Right ventricle myocardium inferior (tissue), 1 donor: ENCODE measurements at regions not wholly inside any gene's neighbourhood (a gene's known extent, or its start where the extent isn't known, plus 50 kb on each side); places are given as distances from the start of the nearest gene placed in this dataset.
"Not testable (repeated sequence)": the region's sequence is repeated elsewhere in the genome, so short reads cannot be mapped to it uniquely, and the experiment has no call there.

Experiments used
- ATAC-seq: fragments of 200-7000 bp; cut with Tn5 transposase; one replicate; pipeline ENCODE4 v1.9.1; 2020; ENCODE audit warnings: mild to moderate bottlenecking, moderate library complexity
- DNase-seq: peaks from one replicate; pipeline ENCODE4 v3.0.0; 2021; ENCODE audit errors: missing footprints
- intact Hi-C: fragments of 100-400 bp; cut with DNase I; formaldehyde crosslinking; loops from one replicate; pipeline ENCODE4 v1.11.0; 2022
- donor health status: DM: no; HTN: yes; CAD: no; lungs with severe emphysema.

GRCh38 chr4:124431653-124432192 lies 280.8 kb downstream of the ANKRD50 start:
- intact Hi-C loops, result no loop called here
- DNase-seq (no peak), ATAC-seq (no peak)

GRCh38 chr4:124432500-124432899 lies 280.0 kb downstream of the ANKRD50 start:
- ATAC-seq, result no peak
- intact Hi-C loops, result no loop called here

GRCh38 chr4:124433044-124433443 lies 279.5 kb downstream of the ANKRD50 start:
- ATAC-seq (no peak), DNase-seq (no peak)
- intact Hi-C loops, result no loop called here

More at GRCh38 chr4:124432500-124432899, 280.0 kb downstream of the ANKRD50 start:
- DNase-seq, result no peak

- DNase-seq, result no peak
- intact Hi-C loops, result no loop called here
Observed at GRCh38 chr4:124433500-124433899, 279.0 kb downstream of the ANKRD50 start.

GRCh38 chr4:124435274-124435950 lies 277.1 kb downstream of the ANKRD50 start:
- no peak for DNase-seq
- ATAC-seq, result no peak
- intact Hi-C loops, result no loop called here

More at GRCh38 chr4:124433500-124433899, 279.0 kb downstream of the ANKRD50 start:
- ATAC-seq, result no peak

- no peak for DNase-seq
- intact Hi-C loops, result no loop called here
- no peak for ATAC-seq
Observed at GRCh38 chr4:124437853-124438495, 274.6 kb downstream of the ANKRD50 start.

GRCh38 chr4:124445071-124445470 lies 267.5 kb downstream of the ANKRD50 start:
- DNase-seq, result no peak
- ATAC-seq, result no peak
- intact Hi-C loops, result no loop called here

- DNase-seq (no peak), ATAC-seq (no peak)
- intact Hi-C loops, result no loop called here
Observed at GRCh38 chr4:124449881-124450280, 262.7 kb downstream of the ANKRD50 start.

- DNase-seq (no peak), ATAC-seq (no peak)
- intact Hi-C loops, result no loop called here
Observed at GRCh38 chr4:124450851-124451250, 261.7 kb downstream of the ANKRD50 start.

- ATAC-seq, result no peak
- intact Hi-C loops, result no loop called here
- no peak for DNase-seq
Observed at GRCh38 chr4:124454772-124455270, 257.7 kb downstream of the ANKRD50 start.

- ATAC-seq, result no peak
- intact Hi-C loops, result no loop called here
- DNase-seq, result no peak
Observed at GRCh38 chr4:124455671-124456070, 256.9 kb downstream of the ANKRD50 start.

GRCh38 chr4:124459196-124459940 lies 253.2 kb downstream of the ANKRD50 start:
- ATAC-seq, result no peak
- intact Hi-C loops, result no loop called here
- DNase-seq, result no peak

- DNase-seq (no peak), ATAC-seq (no peak)
- intact Hi-C loops, result no loop called here
Observed at GRCh38 chr4:124459941-124460310, 252.6 kb downstream of the ANKRD50 start.

- ATAC-seq, intact Hi-C loops, DNase-seq: not testable (repeated sequence)
Observed at GRCh38 chr4:124461592-124461991, 250.9 kb downstream of the ANKRD50 start.

- intact Hi-C loops, result no loop called here
- no peak for DNase-seq
- no peak for ATAC-seq
Observed at GRCh38 chr4:124462954-124463828, 249.3 kb downstream of the ANKRD50 start.

- DNase-seq (no peak), ATAC-seq (no peak)
- intact Hi-C loops, result no loop called here
Observed at GRCh38 chr4:124464836-124465235, 247.7 kb downstream of the ANKRD50 start.

GRCh38 chr4:124468360-124468759 lies 244.2 kb downstream of the ANKRD50 start:
- ATAC-seq, result no peak
- no peak for DNase-seq
- intact Hi-C loops, result no loop called here

GRCh38 chr4:124469981-124470380 lies 242.6 kb downstream of the ANKRD50 start:
- intact Hi-C loops, result no loop called here
- no peak for ATAC-seq

GRCh38 chr4:124478470-124478869 lies 234.1 kb downstream of the ANKRD50 start:
- intact Hi-C loops, result no loop called here

More at GRCh38 chr4:124469981-124470380, 242.6 kb downstream of the ANKRD50 start:
- DNase-seq, result no peak

More at GRCh38 chr4:124478470-124478869, 234.1 kb downstream of the ANKRD50 start:
- ATAC-seq, result no peak
- no peak for DNase-seq
